ENCODE measurements at regions not wholly inside any gene's neighbourhood (a gene's known extent, or its start where the extent isn't known, plus 50 kb on each side); places are given as distances from the start of the nearest gene placed in this dataset.

GRCh38 chr2:120680136-120680761 lies 55.4 kb upstream of the GLI2 start:
- TF ChIP-seq CTCF (IDR thresholded peaks at IDR 0.05; ENCODE audit: insufficient read depth, low read depth, low read length) = peak; percentile 46
- no peak for TF ChIP-seq EZH2 (IDR thresholded peaks at IDR 0.05; ENCODE audit: insufficient read depth, low read length)

Data from astrocyte (in vitro differentiated cells and primary cell).